DMS114 treated with DMSO at 0.1 percent for 48 hours (cell line): ENCODE measurements at regions not wholly inside any gene's neighbourhood (a gene's known extent, or its start where the extent isn't known, plus 50 kb on each side); places are given as distances from the start of the nearest gene placed in this dataset.

Source experiments
- DNase-seq: peaks from one replicate; lab custom pipeline; 2025; ENCODE audit not compliant: unreplicated experiment; lab: John Stamatoyannopoulos, UW

- no peak for DNase-seq
Observed at GRCh38 chr14:79967001-79967400, 244.3 kb downstream of the DIO2 start.

GRCh38 chr14:79965896-79966295 lies 245.4 kb downstream of the DIO2 start:
- DNase-seq, result no peak

- DNase-seq, result no peak
Observed at GRCh38 chr14:79961197-79961596, 250.1 kb downstream of the DIO2 start.

- DNase-seq, result no peak
Observed at GRCh38 chr14:79960288-79960687, 251.0 kb downstream of the DIO2 start.

- DNase-seq, result no peak
Observed at GRCh38 chr14:79951572-79951971, 259.7 kb downstream of the DIO2 start.

GRCh38 chr14:79949906-79950305 lies 261.4 kb downstream of the DIO2 start:
- DNase-seq, result no peak

- DNase-seq, result no peak
Observed at GRCh38 chr14:79947440-79948054, 263.8 kb downstream of the DIO2 start.

GRCh38 chr14:79939235-79939634 lies 272.1 kb downstream of the DIO2 start:
- DNase-seq, result no peak

- no peak for DNase-seq
Observed at GRCh38 chr14:79938185-79938584, 273.1 kb downstream of the DIO2 start.

- DNase-seq, result no peak
Observed at GRCh38 chr14:79937433-79937832, 273.9 kb downstream of the DIO2 start.

GRCh38 chr14:79924551-79924950 lies 286.8 kb downstream of the DIO2 start:
- DNase-seq, result no peak

- no peak for DNase-seq
Observed at GRCh38 chr14:79920180-79920692, 291.1 kb downstream of the DIO2 start.
